ENCODE measurements at regions not wholly inside any gene's neighbourhood (a gene's known extent, or its start where the extent isn't known, plus 50 kb on each side); places are given as distances from the start of the nearest gene placed in this dataset.

DNA sequence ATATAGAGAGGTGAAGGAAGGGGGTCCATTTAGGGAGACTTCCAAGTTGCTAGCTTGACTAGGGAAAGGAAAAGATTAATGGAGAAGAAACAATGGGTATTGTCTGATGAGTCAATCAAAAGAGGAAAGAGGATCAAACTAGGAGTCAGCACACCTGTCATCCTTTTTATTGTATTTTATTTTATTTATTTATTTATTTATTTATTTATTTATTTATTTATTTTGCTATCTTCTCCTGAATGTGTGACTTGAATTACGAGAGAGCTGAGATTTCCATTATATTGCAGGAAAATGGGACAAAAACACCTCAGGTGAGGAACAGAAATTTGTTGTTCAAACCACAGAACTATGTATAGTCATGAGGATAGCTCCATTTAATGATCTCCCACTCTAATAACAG, 58.9 kb downstream of the NUDT11 start:
- TF ChIP-seq, protein P1, sequence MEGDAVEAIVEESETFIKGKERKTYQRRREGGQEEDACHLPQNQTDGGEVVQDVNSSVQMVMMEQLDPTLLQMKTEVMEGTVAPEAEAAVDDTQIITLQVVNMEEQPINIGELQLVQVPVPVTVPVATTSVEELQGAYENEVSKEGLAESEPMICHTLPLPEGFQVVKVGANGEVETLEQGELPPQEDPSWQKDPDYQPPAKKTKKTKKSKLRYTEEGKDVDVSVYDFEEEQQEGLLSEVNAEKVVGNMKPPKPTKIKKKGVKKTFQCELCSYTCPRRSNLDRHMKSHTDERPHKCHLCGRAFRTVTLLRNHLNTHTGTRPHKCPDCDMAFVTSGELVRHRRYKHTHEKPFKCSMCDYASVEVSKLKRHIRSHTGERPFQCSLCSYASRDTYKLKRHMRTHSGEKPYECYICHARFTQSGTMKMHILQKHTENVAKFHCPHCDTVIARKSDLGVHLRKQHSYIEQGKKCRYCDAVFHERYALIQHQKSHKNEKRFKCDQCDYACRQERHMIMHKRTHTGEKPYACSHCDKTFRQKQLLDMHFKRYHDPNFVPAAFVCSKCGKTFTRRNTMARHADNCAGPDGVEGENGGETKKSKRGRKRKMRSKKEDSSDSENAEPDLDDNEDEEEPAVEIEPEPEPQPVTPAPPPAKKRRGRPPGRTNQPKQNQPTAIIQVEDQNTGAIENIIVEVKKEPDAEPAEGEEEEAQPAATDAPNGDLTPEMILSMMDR (IDR thresholded peaks at IDR 0.05), result no peak
- no peak for TF ChIP-seq EZH2 (IDR thresholded peaks at IDR 0.05; ENCODE audit: borderline replicate concordance, insufficient read depth, low read depth, low read length, poor library complexity, severe bottlenecking)
